ENCODE measurements at regions not wholly inside any gene's neighbourhood (a gene's known extent, or its start where the extent isn't known, plus 50 kb on each side); places are given as distances from the start of the nearest gene placed in this dataset.

- TF ChIP-seq CTCF (IDR thresholded peaks at IDR 0.05 in 4 of 5, conservative IDR thresholded peaks at IDR 0.05 in 1 of 5) (no peak), POLR2A (IDR thresholded peaks at IDR 0.05) (no peak)
Observed at GRCh38 chr4:24024157-24024556, 134.3 kb upstream of the PPARGC1A start.
